ENCODE measurements at regions not wholly inside any gene's neighbourhood (a gene's known extent, or its start where the extent isn't known, plus 50 kb on each side); places are given as distances from the start of the nearest gene placed in this dataset.
"Not testable (repeated sequence)": the region's sequence is repeated elsewhere in the genome, so short reads cannot be mapped to it uniquely, and the experiment has no call there.

DNA sequence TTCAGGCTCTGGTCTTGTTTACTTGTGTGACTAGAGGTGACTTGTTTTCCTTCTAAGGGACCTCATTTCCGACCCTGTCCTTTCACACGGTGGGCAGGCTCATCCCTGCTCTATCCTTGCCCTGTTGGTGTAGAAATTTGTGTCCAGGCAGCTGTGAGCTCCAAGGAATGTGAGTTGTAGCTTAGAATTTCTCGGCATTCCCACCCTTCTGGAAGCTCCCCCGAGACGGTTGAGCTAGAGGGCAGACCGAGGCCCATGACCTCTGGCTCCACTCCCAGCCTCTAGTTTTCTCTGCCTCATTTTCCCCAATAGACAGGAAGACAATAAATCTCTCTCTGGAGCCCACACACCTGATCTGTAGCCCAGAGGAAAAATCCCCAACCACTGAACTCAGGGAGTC is 100.9 kb downstream of the NAV1 start:
- no peak for DNase-seq

DNA sequence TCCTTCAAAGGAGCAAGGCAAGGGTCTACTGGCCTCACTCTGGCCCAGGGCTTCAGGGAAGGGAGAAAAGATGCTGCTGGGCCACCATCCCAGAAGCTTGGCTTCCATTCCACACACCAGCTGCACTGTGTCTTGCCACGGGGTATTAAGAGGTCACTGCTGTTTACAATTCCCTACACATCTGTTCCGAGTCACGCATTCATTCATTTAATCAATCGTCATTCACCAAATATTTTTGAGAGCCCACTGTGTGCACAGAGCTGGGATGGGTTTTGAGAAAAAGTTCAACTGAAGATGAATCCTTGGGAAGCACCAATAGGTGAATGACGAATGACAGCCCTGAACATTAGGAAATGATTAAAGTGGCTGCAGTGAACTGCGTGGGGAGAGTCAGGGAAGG is 101.7 kb downstream of the NAV1 start:
- no peak for DNase-seq

DNA sequence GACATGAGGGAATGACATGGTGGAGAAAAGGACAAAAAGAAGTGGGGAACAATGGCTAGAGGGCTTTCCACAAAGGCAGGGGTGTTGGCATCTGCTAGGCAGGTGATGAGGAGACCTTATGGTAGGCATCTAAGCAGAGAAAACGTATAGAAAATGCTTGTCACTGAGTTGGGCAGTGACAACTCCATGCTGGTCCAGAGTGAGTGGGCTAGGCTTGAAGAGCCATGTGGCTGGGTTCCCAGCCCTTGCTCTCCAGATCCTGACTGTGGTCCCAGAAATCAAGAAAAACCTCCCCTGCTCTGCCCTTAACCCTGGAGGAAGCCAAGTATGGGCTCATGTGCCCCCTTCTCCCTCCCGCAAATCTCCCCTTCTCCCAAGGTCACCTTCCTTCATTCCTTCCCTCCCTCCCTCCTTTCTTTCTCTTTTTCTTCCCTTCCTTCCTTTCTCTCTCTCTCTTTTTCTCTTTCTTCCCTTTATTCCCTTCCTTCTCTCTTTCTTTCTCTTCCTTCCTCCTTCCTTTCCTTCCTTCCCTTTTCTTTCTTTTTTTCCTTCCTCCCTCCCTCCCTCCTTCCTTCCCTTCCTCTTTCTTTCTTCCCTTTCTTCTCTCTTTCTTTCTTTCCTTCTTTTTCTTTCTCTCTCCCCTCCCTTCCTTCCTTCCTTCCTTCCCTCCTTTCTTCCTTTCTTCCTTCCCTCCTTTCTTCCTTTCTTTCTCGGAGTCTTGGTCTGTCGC is 102.8 kb downstream of the NAV1 start:
- no peak for DNase-seq

DNA sequence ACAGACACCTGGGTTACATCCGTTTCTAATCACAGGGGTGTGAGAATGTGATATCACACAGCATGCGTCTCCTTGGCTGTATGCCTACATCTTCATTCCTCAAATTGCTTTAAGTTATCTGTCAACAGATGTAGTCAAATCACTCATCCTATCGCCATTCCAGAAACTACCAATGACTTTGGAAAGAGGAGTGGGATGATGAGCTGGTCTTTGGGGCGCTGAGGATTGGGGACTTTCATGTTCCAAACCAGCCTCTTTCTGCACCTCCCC is 104.8 kb downstream of the NAV1 start:
- no peak for DNase-seq

DNA sequence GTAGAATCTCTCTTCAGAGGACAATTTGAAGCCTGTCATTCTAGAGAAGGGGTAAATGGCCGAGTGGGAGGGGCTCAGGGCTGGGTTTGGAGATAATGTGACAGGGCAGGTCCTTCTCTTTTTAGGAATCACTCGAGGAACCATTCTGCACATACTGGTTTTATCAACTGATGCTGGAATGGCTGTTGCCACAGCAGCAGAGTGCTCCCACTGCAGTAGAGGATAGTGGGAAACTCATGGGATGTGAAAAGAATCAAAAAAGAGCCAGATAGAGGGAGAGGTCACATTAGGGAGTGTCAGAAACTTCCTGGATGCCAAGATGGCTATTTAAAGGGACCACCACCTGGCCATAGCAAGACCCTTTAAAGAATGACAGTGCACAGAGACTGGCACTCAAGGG is 105.3 kb downstream of the NAV1 start:
- no peak for DNase-seq

DNA sequence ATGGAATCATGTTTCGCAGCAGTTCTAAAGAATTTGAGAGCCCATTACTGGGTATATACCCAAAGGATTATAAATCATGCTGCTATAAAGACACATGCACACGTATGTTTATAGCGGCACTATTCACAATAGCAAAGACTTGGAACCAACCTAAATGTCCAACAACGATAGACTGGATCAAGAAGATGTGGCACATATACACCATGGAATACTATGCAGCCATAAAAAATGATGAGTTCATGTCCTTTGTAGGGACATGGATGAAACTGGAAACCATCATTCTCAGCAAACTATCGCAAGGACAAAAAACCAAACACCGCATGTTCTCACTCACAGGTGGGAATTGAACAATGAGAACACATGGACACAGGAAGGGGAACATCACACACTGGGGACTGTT is 106.1 kb downstream of the NAV1 start:
- not testable (repeated sequence) for DNase-seq

DNA sequence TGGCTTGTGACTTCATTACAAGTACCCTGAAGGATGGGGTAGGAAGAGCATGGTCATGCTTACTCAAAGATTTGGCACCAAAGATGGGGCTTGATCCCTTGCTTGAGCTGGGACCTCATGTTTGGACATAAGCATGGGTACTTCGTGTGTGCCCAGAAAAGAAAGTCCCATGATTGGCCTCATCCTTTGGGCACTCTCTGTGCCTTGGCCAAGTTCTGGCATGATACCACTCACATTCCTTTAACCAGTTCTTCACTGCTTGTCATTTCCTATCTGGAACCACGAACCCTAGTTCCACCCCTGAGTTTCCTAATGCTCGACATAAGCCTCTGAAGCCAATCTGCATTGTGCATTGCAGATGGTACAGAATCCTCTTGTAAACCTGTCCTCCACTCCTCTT is 107.0 kb downstream of the NAV1 start:
- no peak for DNase-seq

DNA sequence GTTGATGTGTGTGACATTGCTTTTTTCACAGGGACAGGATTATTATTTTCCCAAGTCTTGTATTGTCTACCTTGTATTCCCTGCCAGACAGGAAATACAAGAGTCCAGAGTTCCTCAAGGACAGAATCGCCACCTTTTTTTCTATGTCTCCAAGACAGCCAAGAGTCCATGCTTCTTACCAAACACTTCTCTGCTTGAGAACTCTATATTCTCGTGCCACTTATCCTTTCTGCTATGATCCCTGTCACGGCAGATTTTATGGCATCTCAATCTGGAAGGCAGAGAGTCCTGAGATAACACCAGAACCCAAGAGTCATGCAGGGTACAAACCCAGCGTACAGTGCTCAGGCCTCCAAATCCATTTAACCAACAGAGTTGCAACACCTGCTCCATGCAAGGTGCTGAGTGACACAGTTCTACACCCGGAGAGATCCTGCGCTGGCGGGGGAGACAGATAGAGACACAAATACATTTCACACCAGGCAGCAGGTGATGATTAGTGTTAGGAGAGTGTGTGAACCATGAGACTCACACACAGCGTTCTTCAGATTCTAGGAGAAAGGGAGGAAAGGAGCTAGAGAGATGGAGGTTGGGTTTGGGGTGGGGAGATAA is 107.6 kb downstream of the NAV1 start:
- DNase-seq = no peak

DNA sequence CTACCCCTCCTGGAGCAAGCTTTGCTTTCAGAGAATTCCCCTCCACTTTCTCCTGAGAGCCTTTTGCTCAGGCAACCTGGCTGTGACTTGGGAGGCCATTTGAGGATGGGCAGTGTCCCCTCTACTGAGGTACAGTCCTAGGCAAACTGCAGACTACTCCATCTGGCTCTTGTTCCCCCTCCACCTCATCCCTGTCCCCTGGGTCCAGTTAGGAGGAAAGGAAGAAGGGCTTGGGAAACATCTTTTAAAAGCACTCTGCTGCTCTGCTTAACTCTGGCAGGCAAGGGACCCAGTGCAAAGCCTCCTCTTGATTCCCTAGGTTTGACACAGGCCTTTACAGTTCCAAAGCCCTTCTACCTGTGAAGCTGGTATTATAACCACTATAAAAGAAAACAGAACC is 108.2 kb downstream of the NAV1 start:
- DNase-seq = no peak

DNA sequence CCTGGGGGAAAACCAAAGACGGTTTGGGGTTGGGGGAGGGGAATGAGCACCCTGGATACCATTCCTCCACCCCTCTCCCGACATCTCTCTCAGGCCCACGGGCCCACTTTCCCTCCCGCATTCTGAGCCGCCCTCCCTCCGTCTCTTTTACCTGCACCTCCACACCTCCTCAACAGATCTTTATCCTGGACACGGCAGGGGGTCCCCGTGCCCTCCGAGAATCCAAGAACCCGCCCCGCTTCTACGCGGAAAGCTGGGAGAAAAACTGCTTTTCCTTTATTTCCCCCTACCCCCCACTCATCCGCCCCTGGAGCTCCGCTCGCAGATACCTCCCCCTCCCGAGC is 108.8 kb downstream of the NAV1 start:
- no peak for DNase-seq

DNA sequence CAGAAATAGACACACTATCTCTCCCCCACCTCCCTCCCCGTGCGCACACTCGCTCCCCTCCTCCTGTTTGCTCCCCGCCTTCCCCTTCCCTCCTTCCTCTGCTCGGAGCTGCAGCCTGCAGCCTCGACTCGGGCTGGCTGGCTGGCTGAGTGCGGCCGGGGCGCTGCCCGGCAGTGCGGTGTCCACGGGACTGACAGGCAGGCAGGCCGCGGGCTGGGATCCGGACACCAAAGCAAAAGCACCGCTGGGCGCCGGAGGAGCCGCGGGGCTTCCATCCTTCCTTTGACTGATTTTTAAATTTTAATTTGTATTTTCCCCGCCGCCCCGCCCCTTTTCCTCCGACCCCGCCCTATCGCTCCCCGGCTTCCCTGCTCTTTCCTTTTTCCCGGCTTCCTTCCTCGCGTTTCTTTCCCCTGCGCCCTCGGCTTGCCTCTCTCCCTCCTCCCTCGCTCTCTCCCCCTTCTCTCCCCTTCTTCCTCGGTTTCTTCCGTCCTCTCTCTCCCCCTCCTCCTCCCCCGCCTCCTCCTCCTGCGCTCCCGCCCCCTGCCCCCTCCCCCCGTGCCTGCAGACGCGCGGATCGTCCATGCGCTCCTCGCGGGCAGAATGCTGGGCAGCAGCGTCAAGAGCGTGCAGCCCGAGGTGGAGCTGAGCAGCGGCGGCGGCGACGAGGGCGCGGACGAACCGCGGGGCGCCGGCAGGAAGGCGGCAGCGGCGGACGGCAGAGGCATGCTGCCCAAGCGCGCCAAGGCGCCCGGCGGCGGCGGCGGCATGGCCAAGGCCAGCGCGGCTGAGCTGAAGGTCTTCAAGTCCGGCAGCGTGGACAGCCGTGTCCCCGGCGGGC is 109.4 kb downstream of the NAV1 start:
- peak; percentile 44 for DNase-seq

DNA sequence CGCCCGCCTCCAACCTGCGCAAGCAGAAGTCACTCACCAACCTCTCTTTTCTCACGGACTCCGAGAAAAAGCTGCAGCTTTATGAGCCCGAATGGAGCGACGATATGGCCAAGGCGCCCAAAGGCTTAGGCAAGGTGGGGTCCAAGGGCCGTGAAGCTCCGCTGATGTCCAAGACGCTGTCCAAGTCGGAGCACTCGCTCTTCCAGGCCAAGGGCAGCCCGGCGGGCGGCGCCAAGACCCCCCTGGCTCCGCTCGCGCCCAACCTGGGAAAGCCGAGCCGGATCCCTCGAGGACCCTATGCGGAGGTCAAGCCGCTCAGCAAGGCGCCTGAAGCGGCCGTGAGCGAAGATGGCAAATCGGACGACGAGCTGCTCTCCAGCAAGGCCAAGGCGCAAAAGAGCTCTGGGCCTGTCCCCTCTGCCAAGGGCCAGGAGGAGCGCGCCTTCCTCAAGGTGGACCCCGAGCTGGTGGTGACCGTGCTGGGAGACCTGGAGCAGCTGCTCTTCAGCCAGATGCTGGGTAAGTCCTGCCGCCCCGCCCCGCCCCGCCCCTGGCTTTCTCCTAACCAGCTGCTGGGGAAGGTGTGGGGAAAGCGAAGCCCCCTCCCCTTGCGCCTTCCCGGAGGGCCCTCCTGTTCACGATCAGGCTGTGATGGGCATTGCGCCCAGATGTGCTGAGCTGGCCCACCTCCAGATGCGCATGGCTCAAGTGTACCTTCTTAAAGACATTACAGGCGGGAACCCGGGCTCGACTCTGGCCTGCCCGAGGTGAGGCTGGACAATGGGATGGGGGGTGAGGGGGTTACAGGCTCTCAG is 110.2 kb downstream of the NAV1 start:
- DNase-seq = no peak

DNA sequence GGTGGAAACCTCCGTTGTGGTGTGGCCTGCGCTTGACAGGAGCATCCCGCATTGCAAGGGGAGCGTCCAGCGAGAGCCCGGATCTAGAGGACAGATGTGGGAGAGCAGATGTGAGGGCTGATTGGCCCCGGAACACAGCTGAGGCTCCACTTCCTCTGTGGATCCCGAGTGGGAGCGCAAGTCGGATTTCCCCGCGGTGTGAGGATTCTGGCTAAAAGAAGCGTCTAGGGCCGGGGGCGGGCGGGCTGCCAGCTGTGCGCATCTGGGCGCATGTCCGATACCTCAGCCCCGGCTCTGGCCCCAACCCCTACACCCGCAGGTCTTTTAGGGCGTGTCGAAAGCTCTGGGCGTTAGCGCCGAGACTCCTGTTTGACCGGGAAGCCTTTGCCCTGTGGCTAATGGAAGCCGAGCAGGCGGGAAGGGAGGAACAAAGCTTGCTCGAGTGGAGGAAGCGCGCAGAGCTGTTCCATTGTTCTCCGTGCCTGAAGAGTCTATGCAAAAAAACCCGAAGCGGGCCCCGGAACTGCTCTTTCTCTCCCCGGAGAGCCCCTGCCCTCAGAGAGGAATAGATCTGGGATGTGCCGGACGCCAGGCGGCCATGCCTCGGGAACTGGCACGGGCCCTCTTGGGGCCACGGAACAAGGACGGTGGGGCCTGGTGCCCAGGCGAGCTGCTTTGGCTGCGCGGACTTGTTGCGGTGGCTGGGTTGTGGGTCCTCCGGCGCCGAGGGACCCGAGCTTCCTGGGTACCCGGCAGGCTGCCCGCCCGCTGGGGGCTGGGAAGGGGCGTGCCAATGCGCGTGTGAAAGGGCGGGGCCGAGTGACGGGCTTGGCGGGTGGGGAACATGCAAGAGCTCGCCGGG is 111.1 kb downstream of the NAV1 start:
- peak; percentile 79 for DNase-seq

DNA sequence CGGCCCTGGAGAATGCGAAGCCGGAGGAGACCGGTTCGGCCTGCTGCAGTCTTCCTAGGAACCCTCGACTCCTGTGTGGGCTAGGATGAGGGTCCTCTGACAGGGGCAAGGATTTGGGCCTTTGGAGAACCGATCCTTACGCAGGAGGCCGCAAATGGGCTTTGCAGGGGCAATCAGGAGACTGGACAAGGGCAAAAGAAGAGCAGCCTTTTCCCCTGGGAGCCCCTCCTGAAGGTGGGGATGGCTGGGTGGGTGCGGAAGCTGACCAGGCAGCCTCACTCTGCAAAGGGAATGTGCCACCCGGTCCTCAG is 111.7 kb downstream of the NAV1 start:
- DNase-seq = no peak

DNA sequence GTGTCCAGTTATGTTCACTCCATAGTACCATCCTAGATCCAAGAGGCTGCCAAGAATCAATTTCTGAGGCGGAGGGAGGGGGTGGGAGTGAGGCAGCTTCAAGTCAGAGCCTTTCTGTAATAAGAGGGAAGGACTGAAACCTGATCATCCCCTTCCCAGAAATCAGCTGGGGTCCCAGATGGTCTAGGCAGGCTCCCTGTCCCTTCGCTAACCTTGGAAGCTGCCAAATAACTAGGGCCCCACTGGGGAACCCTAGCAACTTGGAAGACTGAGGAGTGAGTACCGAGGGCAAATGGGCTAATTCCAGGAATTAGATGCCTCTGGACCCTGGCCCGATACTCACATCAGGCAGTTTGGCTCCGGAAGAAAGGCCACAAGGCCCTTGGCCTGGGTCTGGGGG is 113.3 kb downstream of the NAV1 start:
- no peak for DNase-seq

DNA sequence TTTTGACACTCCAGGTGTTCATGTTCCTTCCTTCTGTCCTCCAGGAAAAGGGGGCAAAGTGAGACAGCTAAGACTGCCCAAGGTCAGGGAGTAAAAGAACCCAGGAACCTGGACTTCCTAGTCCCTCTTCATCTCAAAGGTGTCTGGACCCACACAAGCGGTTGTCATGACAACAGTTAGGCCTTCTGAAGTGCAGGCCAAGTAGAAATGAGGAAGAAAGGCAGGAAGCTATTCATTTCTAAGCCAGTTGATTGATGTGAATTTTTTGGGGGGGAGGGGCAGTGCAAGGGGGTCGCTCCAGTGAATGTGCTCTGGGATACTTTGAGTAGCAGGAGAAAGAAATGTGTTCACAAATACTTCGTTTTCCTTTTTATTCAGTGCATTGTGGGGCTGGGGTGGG is 114.3 kb downstream of the NAV1 start:
- no peak for DNase-seq

DNA sequence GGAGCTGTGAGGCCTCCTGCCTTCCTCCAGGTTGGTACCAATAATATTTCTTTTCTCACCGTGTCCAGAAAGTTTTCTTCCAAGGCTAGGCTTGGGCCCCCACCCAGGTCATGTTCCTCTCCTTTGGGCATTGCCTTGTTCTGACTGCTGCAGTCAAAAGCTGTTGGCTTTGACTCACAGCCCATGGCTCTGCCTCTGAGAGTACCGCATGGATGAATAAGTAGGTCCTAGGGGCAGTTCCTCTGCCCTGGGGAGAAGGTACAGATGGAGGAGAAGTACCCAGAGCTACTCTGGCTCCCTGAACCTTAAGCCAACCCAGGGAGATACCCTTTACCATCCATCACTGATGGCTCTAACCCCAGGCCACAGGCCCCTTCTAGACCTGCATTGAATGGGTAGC is 115.0 kb downstream of the NAV1 start:
- no peak for DNase-seq

DNA sequence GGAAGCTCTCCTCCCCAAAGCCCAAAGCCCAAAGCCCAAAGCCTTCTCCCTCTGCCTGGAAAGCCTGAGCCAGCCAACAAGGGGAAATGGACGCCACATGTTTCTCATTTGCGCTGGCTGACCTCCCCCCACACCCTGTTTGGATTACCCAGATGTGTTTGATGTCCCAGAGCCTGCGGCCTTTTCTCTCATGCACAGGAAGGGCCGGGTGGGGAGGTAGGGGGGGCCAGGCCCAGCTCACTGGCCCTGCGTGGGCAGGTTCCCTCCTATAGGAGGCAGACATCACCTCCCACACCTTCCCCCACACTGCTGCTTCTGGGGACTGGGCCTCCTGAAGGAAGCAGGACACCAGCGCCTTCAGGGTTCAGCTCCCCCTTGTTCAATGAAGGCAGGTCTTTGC is 116.3 kb downstream of the NAV1 start:
- DNase-seq = no peak

DNA sequence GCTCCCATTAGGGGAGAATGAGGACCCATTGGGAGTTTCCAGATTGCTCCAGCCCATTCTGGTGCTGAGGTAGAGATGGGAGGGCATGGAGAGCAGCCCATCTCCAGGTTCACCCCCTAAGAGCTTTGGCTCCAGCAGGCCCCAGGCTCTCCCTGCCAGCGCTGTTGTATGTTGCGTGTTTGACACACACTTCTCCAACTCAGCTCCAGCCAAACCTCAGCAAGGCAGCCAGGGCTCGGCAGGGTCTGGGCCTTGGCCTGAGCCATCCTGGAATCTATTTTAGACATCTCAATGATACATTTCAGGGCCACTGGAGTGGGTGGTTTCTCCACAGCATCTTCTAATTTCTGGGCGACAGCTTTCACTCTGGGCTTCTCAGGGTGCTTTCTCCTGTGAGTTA is 117.0 kb downstream of the NAV1 start:
- no peak for DNase-seq

DNA sequence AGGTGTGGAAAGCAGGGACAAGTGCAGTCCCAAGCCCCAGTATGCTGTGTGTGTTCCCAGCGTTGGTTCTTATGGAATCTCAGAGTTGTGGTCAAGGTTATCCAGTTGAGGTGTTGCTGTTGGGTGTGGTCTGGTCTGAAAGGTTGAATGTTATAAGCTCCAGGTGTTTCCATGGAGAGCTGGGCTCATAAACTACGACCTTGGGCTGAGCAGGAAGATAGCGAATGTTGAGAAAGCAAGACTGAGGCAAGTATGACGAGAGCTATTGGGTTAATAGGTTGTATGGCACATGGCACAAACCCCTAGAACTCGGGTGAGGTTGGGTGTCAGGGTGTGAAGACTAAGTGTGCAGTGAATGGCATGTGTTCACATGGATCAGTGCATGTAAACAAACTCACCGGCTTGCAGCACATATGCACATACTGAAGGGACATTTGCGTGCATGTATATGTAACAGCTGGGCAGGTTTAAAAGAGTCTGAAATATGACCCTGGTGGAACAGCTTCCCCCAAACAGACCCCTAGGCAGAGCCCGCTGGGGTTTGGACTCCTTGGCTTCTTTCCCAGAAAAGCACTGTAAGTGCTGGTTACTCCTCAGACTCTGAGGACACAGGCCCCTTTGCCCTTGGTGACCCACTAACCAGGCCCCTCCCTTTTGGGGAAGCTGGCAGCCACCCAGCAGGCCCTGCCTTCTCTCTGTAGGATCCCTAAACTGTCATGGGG is 117.5 kb downstream of the NAV1 start:
- peak; percentile 35 for DNase-seq

DNA sequence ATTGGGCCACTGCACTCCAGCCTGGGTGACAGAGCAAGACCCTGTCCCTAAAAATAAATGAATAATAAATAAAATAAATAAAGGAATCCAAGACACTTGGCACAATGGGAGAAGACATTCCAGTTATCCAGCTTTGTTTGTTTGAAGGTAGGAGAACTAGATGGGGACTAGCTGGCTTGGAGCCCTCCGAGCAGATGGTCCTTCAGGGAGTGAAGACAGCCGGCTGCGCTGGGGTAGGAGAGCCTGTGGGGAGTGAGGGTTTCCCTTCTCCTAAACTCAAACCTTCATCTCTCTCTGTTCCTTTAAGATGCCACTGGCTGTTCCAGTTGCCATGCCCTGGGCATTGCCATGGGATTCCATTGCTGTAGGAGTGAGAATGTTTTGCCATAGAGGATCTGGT is 120.6 kb downstream of the NAV1 start:
- DNase-seq = no peak
